ENCODE measurements at regions not wholly inside any gene's neighbourhood (a gene's known extent, or its start where the extent isn't known, plus 50 kb on each side); places are given as distances from the start of the nearest gene placed in this dataset.
"Not testable (repeated sequence)": the region's sequence is repeated elsewhere in the genome, so short reads cannot be mapped to it uniquely, and the experiment has no call there.

- no peak for TF ChIP-seq CTCF (conservative IDR thresholded peaks at IDR 0.05; ENCODE audit: low read depth, low read length)
- H3K4me3 ChIP-seq (ENCODE audit: low read length): no peak overlapping the region
- no peak for DNase-seq (ENCODE audit: low read depth)
Measured at GRCh38 chr7:82615527-82615926, 171.9 kb upstream of the CACNA2D1 start.

DNA sequence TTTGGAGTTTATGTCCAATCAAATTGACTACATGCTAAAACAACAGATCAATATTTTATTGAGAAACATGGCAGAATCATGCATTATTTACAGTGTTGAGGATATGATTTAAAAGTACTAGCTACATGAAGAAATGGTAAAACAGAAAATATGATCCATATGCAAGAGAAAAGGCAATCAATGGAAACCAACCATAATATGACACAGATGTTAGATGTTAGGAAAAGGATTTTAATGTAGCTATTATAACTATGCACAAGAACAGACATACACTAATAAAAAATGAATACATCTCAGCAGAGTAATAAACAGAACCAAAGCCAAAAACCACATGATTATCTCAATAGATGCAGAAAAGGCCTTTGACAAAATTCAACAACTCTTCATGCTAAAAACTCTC, 166.2 kb upstream of the CACNA2D1 start:
- no peak for TF ChIP-seq CTCF (conservative IDR thresholded peaks at IDR 0.05; ENCODE audit: low read depth, low read length)
- no peak for DNase-seq (ENCODE audit: low read depth)
- H3K4me3 ChIP-seq (ENCODE audit: low read length): no peak overlapping the region

GRCh38 chr7:82605247-82605864, 161.8 kb upstream of the CACNA2D1 start:
- H3K4me3 ChIP-seq (ENCODE audit: low read length): no peak overlapping the region
- peak; percentile 71 for TF ChIP-seq CTCF (conservative IDR thresholded peaks at IDR 0.05; ENCODE audit: low read depth, low read length)
- DNase-seq (ENCODE audit: low read depth): no peak

GRCh38 chr7:82602066-82602465, 158.5 kb upstream of the CACNA2D1 start:
- DNase-seq (ENCODE audit: low read depth): no peak
- TF ChIP-seq CTCF (conservative IDR thresholded peaks at IDR 0.05; ENCODE audit: low read depth, low read length): no peak

DNA sequence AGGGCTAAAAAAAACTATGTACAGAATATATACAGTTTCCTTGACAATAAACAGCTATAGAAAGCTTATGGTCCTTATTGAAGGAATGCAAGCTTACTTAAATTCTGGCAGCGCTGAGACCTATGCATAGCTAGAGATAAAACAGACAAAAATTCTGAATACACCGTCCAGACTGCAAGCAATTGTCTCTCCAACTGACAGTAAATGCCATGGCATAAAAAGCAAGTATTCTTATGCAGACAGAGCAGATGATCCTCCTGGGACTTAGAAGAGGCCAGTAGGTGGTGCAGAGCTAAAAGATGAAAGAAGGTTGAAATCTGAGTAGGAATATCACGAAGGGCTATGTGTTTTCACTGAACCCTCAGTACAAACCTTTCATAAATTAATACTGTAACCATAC, 157.0 kb upstream of the CACNA2D1 start:
- H3K4me3 ChIP-seq (ENCODE audit: low read length): no peak overlapping the region
- peak; percentile 31 for TF ChIP-seq CTCF (conservative IDR thresholded peaks at IDR 0.05; ENCODE audit: low read depth, low read length)
- no peak for DNase-seq (ENCODE audit: low read depth)

More at GRCh38 chr7:82602066-82602465, 158.5 kb upstream of the CACNA2D1 start:
- H3K4me3 ChIP-seq (ENCODE audit: low read length): no peak overlapping the region

DNA sequence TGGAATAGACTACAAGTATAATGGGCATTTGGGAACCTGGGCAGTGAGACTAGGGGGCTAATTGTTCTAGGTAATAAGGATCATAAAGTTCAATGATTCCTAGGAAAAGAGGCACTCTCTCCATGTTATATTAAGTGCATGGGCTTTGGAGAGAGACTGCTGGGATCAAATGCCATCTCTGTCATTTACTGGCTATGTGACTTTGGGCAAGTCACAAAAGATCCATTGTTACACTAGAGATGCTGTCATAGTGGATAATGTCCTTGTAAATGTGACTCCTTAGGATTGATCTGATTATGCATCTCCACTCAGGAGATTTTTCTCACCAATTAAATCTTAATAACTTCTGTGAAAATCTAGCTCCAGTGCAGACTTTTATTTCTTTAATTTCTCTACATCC, 156.3 kb upstream of the CACNA2D1 start:
- no peak overlapping the region for H3K4me3 ChIP-seq (ENCODE audit: low read length)
- DNase-seq (ENCODE audit: low read depth): no peak
- TF ChIP-seq CTCF (conservative IDR thresholded peaks at IDR 0.05; ENCODE audit: low read depth, low read length): no peak

DNA sequence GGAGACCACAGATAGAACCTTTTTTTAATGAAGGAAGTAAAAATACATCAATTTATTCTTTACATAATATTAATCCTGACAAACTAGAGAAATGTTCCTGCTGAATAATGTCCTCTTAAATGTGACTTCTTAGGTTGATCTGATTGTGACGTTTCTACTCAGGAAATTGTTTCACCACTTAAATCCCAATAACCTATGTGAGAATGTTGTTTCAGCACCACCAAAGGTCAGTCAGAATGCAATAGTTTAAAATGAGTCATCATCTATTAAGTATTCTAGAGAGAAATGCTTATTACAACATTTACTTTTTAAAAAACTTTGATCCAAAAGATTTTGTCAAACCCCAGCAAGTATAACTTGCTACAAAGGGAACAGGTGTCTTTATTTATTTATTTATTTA, 155.4 kb upstream of the CACNA2D1 start:
- H3K4me3 ChIP-seq (ENCODE audit: low read length): no peak overlapping the region
- TF ChIP-seq CTCF (conservative IDR thresholded peaks at IDR 0.05; ENCODE audit: low read depth, low read length): no peak

GRCh38 chr7:82595795-82596194, 152.2 kb upstream of the CACNA2D1 start:
- DNase-seq (ENCODE audit: low read depth); H3K4me3 ChIP-seq (ENCODE audit: low read length): not testable (repeated sequence)

More for the DNA sequence above, 155.4 kb upstream of the CACNA2D1 start:
- DNase-seq (ENCODE audit: low read depth): peak; percentile 83
